Transverse colon (tissue), 3 donors: ENCODE measurements at regions not wholly inside any gene's neighbourhood (a gene's known extent, or its start where the extent isn't known, plus 50 kb on each side); places are given as distances from the start of the nearest gene placed in this dataset.

Source experiments
- POLR2A ChIP-seq: fragments of 450-650 bp; IDR thresholded peaks from one replicate; pipeline ENCODE4 v1.6.1; 2016; ENCODE audit warnings: antibody characterized with exemption, mild to moderate bottlenecking, moderate library complexity
- TF ChIP-seq, protein P1 (sequence below), 5 experiments: fragments of 200-600 bp in 3 of 5; fragments of 450-650 bp in 2 of 5; sonication (generic) in 3 of 5; IDR thresholded peaks; 1 replicate in 2 of 5; 2 replicates in 3 of 5; pipeline ENCODE4 v1.5.1; 2016 to 2017; ENCODE audit warnings: antibody characterized with exemption in 5 of 5, inconsistent platforms in 3 of 5, mild to moderate bottlenecking in 2 of 5, moderate library complexity in 1 of 5

GRCh38 chr3:153242896-153243295, 80.9 kb downstream of the RAP2B start:
- TF ChIP-seq, protein P1, sequence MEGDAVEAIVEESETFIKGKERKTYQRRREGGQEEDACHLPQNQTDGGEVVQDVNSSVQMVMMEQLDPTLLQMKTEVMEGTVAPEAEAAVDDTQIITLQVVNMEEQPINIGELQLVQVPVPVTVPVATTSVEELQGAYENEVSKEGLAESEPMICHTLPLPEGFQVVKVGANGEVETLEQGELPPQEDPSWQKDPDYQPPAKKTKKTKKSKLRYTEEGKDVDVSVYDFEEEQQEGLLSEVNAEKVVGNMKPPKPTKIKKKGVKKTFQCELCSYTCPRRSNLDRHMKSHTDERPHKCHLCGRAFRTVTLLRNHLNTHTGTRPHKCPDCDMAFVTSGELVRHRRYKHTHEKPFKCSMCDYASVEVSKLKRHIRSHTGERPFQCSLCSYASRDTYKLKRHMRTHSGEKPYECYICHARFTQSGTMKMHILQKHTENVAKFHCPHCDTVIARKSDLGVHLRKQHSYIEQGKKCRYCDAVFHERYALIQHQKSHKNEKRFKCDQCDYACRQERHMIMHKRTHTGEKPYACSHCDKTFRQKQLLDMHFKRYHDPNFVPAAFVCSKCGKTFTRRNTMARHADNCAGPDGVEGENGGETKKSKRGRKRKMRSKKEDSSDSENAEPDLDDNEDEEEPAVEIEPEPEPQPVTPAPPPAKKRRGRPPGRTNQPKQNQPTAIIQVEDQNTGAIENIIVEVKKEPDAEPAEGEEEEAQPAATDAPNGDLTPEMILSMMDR (IDR thresholded peaks at IDR 0.05), result no peak
- TF ChIP-seq POLR2A, result no peak
